IMR-90 (cell line): ENCODE measurements at regions not wholly inside any gene's neighbourhood (a gene's known extent, or its start where the extent isn't known, plus 50 kb on each side); places are given as distances from the start of the nearest gene placed in this dataset.

Experiments used
- ATAC-seq: fragments of 200-7000 bp; cut with Tn5 transposase; 2 replicates; pipeline ENCODE4 v1.9.1; 2020; ENCODE audit warnings: low read depth, mild to moderate bottlenecking, moderate library complexity
- BruUV-seq: library from RNA; stranded (reverse); fragments of 400-500 nt; replicated peaks from 2 replicates; lab custom pipeline; 2021; lab: Mats Ljungman, UMichigan
- CTCF ChIA-PET: fragments of 300-600 bp; formaldehyde crosslinking; extraction: SDS; loops from one replicate; lab custom pipeline; 2021; ENCODE audit warnings: antibody characterized with exemption; lab: Yijun Ruan, JAX
- POLR2A ChIA-PET: fragments of 300-600 bp; sonication (Branson Sonifier 250); formaldehyde crosslinking; loops from one replicate; lab custom pipeline; 2022; ENCODE audit warnings: antibody characterized with exemption; ENCODE audit not compliant: unreplicated experiment; lab: Charles Lee
- DNase-seq: peaks from one replicate; pipeline ENCODE4 v3.0.0; 2013
- H2AFZ ChIP-seq: replicated peaks from 2 replicates; pipeline ENCODE3; 2013; ENCODE audit warnings: low read length, mild to moderate bottlenecking; ENCODE audit not compliant: poor library complexity
- H2AK5ac ChIP-seq: 2 replicates; pipeline ENCODE4 v1.6.1; 2013; ENCODE audit warnings: low read depth, low read length, inconsistent platforms
- H2AK9ac ChIP-seq: replicated peaks from 2 replicates; pipeline ENCODE3; 2013; ENCODE audit warnings: mild to moderate bottlenecking, low read depth, low read length, moderate library complexity; ENCODE audit not compliant: poor library complexity
- H2BK120ac ChIP-seq: 2 replicates; pipeline ENCODE4 v1.6.1; 2013; ENCODE audit warnings: low read depth, low read length, inconsistent platforms
- H2BK15ac ChIP-seq: 3 replicates; pipeline ENCODE4 v1.6.1; 2013; ENCODE audit warnings: low read depth, low read length, inconsistent platforms
- H2BK20ac ChIP-seq: 2 replicates; pipeline ENCODE4 v1.6.1; 2013; ENCODE audit warnings: low read depth, mild to moderate bottlenecking, inconsistent platforms, low read length, moderate library complexity
- H2BK5ac ChIP-seq: 2 replicates; pipeline ENCODE4 v1.6.1; 2013; ENCODE audit warnings: mild to moderate bottlenecking, low read depth, low read length, inconsistent platforms; ENCODE audit not compliant: poor library complexity, severe bottlenecking
- H3K14ac ChIP-seq: replicated peaks from 2 replicates; pipeline ENCODE4 v1.6.1; 2013; ENCODE audit warnings: low read depth, low read length, inconsistent platforms
- H3K18ac ChIP-seq: 2 replicates; pipeline ENCODE4 v1.6.1; 2013; ENCODE audit warnings: low read depth, low read length, control low read depth
- H3K23ac ChIP-seq: 2 replicates; pipeline ENCODE4 v1.6.1; 2013; ENCODE audit warnings: low read depth, low read length, inconsistent platforms
- H3K27ac ChIP-seq: 2 replicates; pipeline ENCODE4 v1.5.1; 2013; ENCODE audit warnings: mild to moderate bottlenecking, control low read depth, low read length; ENCODE audit not compliant: insufficient read depth
- H3K27me3 ChIP-seq: 2 replicates; pipeline ENCODE4 v1.6.1; 2013; ENCODE audit warnings: low read length; ENCODE audit not compliant: control insufficient read depth, insufficient read depth
- H3K36me3 ChIP-seq: 2 replicates; pipeline ENCODE4 v1.6.1; 2013; ENCODE audit warnings: low read length, mixed read lengths; ENCODE audit not compliant: control insufficient read depth, insufficient read depth
- H3K4ac ChIP-seq: 2 replicates; pipeline ENCODE4 v1.6.1; 2013; ENCODE audit warnings: low read depth, low read length, inconsistent platforms
- H3K4me1 ChIP-seq: 2 replicates; pipeline ENCODE4 v1.6.1; 2013; ENCODE audit warnings: low read length, mixed read lengths; ENCODE audit not compliant: control insufficient read depth, insufficient read depth
- H3K4me2 ChIP-seq: 2 replicates; pipeline ENCODE4 v1.6.1; 2013; ENCODE audit warnings: low read depth, mild to moderate bottlenecking, control low read depth, low read length, moderate library complexity
- H3K4me3 ChIP-seq: 2 replicates; pipeline ENCODE4 v1.5.1; 2013; ENCODE audit warnings: low read depth, mild to moderate bottlenecking, control low read depth, low read length, moderate library complexity; ENCODE audit not compliant: insufficient read depth
- H3K56ac ChIP-seq: 2 replicates; pipeline ENCODE4 v1.6.1; 2013; ENCODE audit warnings: low read length, inconsistent platforms; ENCODE audit not compliant: insufficient read depth; ENCODE audit errors: extremely low read depth
- H3K79me1 ChIP-seq, 2 experiments: 2 replicates each; pipeline ENCODE4 v1.6.1; 2013; ENCODE audit warnings: low read length in 2 of 2, inconsistent platforms in 1 of 2, low read depth in 1 of 2
- H3K9ac ChIP-seq: 2 replicates; pipeline ENCODE4 v1.6.1; 2013; ENCODE audit warnings: low read depth, low read length, control low read depth
- H3K9me1 ChIP-seq: 2 replicates; pipeline ENCODE4 v1.6.1; 2013; ENCODE audit warnings: low read length, inconsistent platforms; ENCODE audit not compliant: insufficient read depth
- H3K9me3 ChIP-seq: 2 replicates; pipeline ENCODE4 v1.6.1; 2013; ENCODE audit warnings: low read length; ENCODE audit not compliant: control insufficient read depth, insufficient read depth
- H4K20me1 ChIP-seq: 2 replicates; pipeline ENCODE4 v1.6.1; 2013; ENCODE audit warnings: low read length, inconsistent platforms; ENCODE audit not compliant: insufficient read depth
- H4K5ac ChIP-seq: 2 replicates; pipeline ENCODE4 v1.6.1; 2013; ENCODE audit warnings: mild to moderate bottlenecking, low read depth, low read length, control low read depth
- H4K8ac ChIP-seq, 2 experiments: 2 replicates each; pipeline ENCODE4 v1.6.1; 2013; ENCODE audit warnings: low read depth in 2 of 2, low read length in 2 of 2, control low read depth in 1 of 2, inconsistent platforms in 1 of 2
- H4K91ac ChIP-seq: 2 replicates; pipeline ENCODE4 v1.6.1; 2013; ENCODE audit warnings: low read depth, low read length, inconsistent platforms; ENCODE audit not compliant: insufficient read depth
- BHLHE40 ChIP-seq: fragments of 150-350 bp; IDR thresholded peaks from 2 replicates; pipeline ENCODE4 v1.6.1; 2016; ENCODE audit warnings: mild to moderate bottlenecking, low read depth, low read length
- CHD1 ChIP-seq: IDR thresholded peaks from 2 replicates; pipeline ENCODE4 v1.6.1; 2012; ENCODE audit warnings: low read depth, low read length, improper control_type of control experiment
- CTCF ChIP-seq: conservative IDR thresholded peaks from 2 replicates; pipeline ENCODE4 v1.5.1; 2012; ENCODE audit warnings: mild to moderate bottlenecking, low read depth, low read length, improper control_type of control experiment
- MAFK ChIP-seq: IDR thresholded peaks from 2 replicates; pipeline ENCODE4 v1.6.1; 2012; ENCODE audit warnings: low read depth, low read length, improper control_type of control experiment
- MAZ ChIP-seq: IDR thresholded peaks from 2 replicates; pipeline ENCODE4 v1.6.1; 2012; ENCODE audit warnings: low read depth, mild to moderate bottlenecking, low read length, improper control_type of control experiment, moderate library complexity, borderline replicate concordance
- MXI1 ChIP-seq: IDR thresholded peaks from 2 replicates; pipeline ENCODE4 v1.6.1; 2012; ENCODE audit warnings: low read depth, mild to moderate bottlenecking, low read length, moderate library complexity, borderline replicate concordance
- NFE2L2 ChIP-seq: fragments of 150-350 bp; IDR thresholded peaks from 2 replicates; pipeline ENCODE4 v1.6.1; 2016; ENCODE audit warnings: low read depth, mild to moderate bottlenecking, low read length
- POLR2A ChIP-seq: IDR thresholded peaks from 2 replicates; pipeline ENCODE4 v1.6.1; 2012; ENCODE audit warnings: mild to moderate bottlenecking, low read depth, low read length
- RCOR1 ChIP-seq: IDR thresholded peaks from 2 replicates; pipeline ENCODE4 v1.6.1; 2012; ENCODE audit warnings: mild to moderate bottlenecking, low read length, improper control_type of control experiment; ENCODE audit not compliant: insufficient replicate concordance
- RFX5 ChIP-seq: IDR thresholded peaks from 2 replicates; pipeline ENCODE4 v1.8.0; 2012; ENCODE audit warnings: low read depth, mild to moderate bottlenecking, low read length, moderate library complexity
- USF2 ChIP-seq: fragments of 150-350 bp; IDR thresholded peaks from 2 replicates; pipeline ENCODE4 v1.6.1; 2017; ENCODE audit warnings: mild to moderate bottlenecking, antibody characterized with exemption, low read length, low read depth
- WGBS, 2 experiments: methylation state at CpG; one replicate each; pipeline versions ENCODE4 v1.1.5 to v1.1.7; 2013; ENCODE audit warnings: missing lambda C conversion rate in 2 of 2; ENCODE audit not compliant: insufficient read length in 1 of 2; ENCODE audit errors: extremely low coverage in 2 of 2; 5-methylcytosine and 5-hydroxymethylcytosine counted together
- dilution Hi-C: fragments of 300-500 bp; cut with HindIII; formaldehyde crosslinking; loops from one replicate; pipeline ENCODE4 v1.14.3; 2018; ENCODE audit warnings: low sequenced_read_pairs; ENCODE audit not compliant: unreplicated experiment
- in situ Hi-C: fragments of 300-500 bp; cut with MboI; formaldehyde crosslinking; loops from 3 replicates; pipeline ENCODE4 v1.14.3; 2019; ENCODE audit warnings: low sequenced_read_pairs, inconsistent platforms, mixed read lengths
- intact Hi-C: fragments of 100-400 bp; cut with micrococcal nuclease; formaldehyde crosslinking; loops from 2 replicates; pipeline ENCODE4 v1.10.0; 2022
- TF ChIP-seq, protein P1 (sequence below): fragments of 150-350 bp; IDR thresholded peaks from 2 replicates; pipeline ENCODE4 v1.6.1; 2016; ENCODE audit warnings: low read depth, mild to moderate bottlenecking, low read length, moderate library complexity, borderline replicate concordance

DNA sequence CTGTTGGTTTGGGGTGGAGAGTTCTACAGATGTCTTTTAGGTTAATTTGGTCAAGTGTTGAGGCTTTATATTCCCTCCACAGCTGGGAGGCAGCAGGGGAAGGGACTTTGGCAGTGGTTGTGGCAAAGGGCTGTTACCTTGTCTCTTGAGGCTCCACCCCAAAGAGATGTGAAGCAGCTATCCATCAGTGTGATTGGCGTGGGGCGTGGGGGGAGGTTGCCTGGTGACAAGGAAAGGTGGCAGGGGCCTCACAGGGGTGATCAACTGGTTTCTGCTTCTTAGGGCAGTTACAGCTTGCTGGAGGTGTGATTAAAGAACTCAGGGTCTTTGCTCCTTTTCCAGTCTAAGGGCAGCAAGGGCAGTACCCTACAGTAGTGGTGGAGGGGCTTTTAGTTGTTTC is 59.3 kb downstream of the FANCF start:
- dilution Hi-C loops (no loop called here), intact Hi-C loops (no loop called here), in situ Hi-C loops (no loop called here)
- Histone ChIP-seq H2BK120ac (no peak overlapping the region), H3K27ac (no peak overlapping the region), H2BK15ac (no peak overlapping the region), H2BK20ac (no peak overlapping the region), H3K56ac (no peak overlapping the region), H3K79me1 (no peaks in the 10 kb centered on the region), H4K8ac (no peak overlapping the region), H3K9me3 (no peaks in the 10 kb centered on the region), H3K18ac (no peak overlapping the region), H3K4me3 (no peak overlapping the region), H3K27me3 (no peaks in the 10 kb centered on the region), H3K36me3 (no peaks in the 10 kb centered on the region), H4K20me1 (no peaks in the 10 kb centered on the region), H2AFZ (no peak overlapping the region), H4K5ac (no peak overlapping the region), H3K4me1 (no peaks in the 10 kb centered on the region), H3K4ac (no peak overlapping the region), H3K14ac (no peak overlapping the region), H2AK5ac (no peak overlapping the region), H4K91ac (no peak overlapping the region), H3K9ac (no peak overlapping the region), H3K4me2 (no peak overlapping the region), H2AK9ac (no peak overlapping the region), H3K9me1 (no peaks in the 10 kb centered on the region), H3K23ac (no peak overlapping the region), H2BK5ac (no peak overlapping the region)
- CTCF ChIA-PET = no interaction called here
- WGBS, 2 experiments = no CpG with 5 or more reads among the region's 2 CpGs
- BruUV-seq = no TSS peak
- POLR2A ChIA-PET = no interaction called here
- TF ChIP-seq POLR2A = no peak
- TF ChIP-seq MAFK = no peak
- TF ChIP-seq MAZ = no peak
- no peak for TF ChIP-seq RCOR1
- TF ChIP-seq NFE2L2 = no peak
- TF ChIP-seq MXI1 = no peak
- TF ChIP-seq, protein P1, sequence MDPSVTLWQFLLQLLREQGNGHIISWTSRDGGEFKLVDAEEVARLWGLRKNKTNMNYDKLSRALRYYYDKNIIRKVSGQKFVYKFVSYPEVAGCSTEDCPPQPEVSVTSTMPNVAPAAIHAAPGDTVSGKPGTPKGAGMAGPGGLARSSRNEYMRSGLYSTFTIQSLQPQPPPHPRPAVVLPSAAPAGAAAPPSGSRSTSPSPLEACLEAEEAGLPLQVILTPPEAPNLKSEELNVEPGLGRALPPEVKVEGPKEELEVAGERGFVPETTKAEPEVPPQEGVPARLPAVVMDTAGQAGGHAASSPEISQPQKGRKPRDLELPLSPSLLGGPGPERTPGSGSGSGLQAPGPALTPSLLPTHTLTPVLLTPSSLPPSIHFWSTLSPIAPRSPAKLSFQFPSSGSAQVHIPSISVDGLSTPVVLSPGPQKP = no peak
- no peak for TF ChIP-seq BHLHE40
- TF ChIP-seq RFX5 = no peak
- TF ChIP-seq CTCF = no peak
- TF ChIP-seq CHD1 = no peak
- TF ChIP-seq USF2 = no peak
- no peak for ATAC-seq
- no peak for DNase-seq
